SKM-1 treated with dmso at 0.1 percent for 144 hours (cell line): ENCODE measurements at regions not wholly inside any gene's neighbourhood (a gene's known extent, or its start where the extent isn't known, plus 50 kb on each side); places are given as distances from the start of the nearest gene placed in this dataset.

Source experiments
- DNase-seq: peaks from one replicate; lab custom pipeline; 2025; ENCODE audit not compliant: unreplicated experiment; lab: John Stamatoyannopoulos, UW

DNA sequence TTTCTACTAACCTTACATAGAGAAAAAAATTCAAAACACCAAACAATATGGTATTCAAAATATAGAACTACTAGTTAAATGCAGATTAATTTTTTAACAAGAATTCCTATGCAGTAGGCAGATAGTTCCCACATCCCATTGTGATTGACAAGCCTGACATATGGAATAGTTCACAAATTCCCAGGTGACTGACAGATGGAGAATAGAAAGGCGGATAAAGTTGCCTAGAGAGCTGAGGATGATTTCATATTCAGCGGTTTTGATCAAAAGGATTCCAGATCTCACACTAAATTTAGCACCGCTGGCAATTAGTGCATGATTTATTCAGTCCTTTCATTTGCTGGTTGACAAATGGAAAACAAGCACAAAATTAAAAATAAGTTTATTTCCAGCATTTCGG is 733.7 kb upstream of the POU3F3 start:
- DNase-seq = no peak

DNA sequence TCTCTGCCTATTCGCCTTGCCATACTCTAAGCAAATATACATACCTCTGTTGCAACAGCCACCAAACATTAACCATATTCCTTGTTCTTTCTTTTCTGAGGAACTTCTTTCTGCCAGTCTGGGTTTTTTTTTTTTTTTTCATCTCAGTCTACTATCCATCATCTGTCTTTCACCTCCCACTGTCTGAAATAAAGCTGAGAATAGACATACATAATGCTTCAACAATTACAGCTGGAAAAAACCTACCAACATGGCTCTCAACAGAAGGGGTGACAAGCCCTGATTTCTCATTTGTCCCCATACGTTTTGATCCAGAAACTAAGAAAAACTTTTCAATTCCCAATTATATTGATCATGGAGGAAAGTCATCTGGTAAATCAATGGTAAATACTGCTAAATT is 728.8 kb upstream of the POU3F3 start:
- DNase-seq = no peak

DNA sequence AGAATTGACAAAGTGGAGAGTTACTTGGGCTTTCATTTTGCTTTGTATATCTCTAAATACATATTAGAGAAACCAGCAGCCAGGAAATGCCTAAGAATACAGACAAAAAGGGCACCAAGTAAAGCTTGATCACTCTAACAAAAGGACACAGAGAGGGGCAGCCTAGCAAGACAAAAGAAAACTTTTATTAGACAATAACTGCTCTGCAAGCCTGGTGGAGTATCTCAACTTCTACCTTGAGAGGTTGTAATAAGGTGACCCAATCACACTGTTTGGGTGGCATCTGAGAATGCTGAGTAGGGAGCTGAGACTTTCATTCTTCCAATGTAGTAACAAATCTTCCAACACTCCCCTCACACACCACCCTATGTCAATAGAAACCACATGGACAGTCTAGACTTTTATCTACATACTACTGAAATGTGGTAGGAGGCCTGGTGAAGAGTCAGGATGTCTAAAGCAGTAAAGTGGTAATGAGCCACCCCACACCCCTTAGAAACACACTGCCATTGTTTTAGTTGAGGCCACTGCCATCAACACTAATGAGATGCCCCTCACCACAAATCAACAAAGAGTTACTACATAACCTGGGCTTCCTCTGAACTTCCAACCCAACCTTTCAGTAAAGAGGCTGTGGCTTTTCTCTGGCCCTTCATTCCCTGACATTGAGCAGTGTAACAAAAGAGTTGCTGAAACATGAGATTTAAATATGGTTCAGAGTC is 726.7 kb upstream of the POU3F3 start:
- no peak for DNase-seq

DNA sequence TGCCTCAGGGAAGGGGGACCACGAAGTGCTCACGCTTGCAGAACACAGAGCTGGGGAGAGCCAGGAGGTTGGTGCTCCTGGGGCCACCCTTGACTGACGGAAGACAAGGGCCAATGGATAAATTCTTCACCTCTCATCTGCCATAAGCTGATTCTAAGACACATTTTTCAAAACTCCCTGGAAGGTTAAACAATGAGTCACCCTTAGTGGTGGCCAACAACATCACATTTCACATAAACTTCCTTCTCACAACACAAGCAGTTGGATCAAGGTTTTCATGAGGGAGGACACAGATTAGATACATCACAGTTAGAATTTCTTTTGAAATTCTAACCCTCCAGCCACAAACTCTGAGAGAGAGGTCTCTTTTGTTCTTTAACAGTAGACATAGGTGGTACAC is 713.6 kb upstream of the POU3F3 start:
- no peak for DNase-seq

DNA sequence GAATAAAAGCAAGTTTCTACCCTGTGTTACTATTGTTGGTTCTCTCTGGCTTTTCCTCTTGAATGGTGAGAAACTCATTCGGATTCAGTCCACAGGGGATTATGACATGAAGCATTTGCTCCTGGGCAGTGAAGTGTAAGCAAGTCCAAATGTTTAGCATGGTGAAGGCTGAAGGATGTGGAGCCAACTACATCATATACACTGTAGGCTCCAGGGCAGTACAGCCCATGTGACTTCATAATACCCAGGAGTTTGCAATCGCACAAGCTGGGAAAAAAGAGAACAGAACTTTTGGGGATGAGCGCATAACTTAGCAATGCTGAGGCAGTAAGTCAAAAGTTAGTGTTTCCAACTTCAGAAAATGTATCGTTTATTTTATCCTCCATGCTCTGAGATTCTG is 695.7 kb upstream of the POU3F3 start:
- no peak for DNase-seq

DNA sequence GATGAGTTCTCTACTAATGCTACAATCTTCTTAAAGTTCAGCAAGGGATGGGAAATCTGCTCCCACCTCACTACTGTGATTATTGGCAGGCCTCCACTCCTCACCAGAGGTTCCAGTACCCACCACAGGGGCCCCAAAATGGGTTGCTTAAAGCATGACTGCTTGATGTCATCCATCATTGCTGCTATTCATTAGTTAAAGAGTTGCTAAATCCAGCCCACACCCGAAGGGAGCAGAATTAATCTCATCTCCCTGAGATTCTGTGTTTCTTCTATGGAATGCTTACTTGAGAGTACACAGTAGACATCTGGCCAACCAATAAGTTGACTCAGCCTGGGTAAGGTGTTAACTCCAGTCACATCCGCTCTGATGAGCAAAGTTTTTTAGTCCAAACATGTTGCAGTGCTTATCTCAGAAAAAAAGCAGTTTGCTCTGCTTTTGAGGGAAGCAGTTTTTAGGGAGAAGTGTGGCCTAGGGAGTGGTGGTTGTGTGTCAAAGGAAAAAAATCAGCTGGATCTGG is 690.2 kb upstream of the POU3F3 start:
- DNase-seq = no peak

DNA sequence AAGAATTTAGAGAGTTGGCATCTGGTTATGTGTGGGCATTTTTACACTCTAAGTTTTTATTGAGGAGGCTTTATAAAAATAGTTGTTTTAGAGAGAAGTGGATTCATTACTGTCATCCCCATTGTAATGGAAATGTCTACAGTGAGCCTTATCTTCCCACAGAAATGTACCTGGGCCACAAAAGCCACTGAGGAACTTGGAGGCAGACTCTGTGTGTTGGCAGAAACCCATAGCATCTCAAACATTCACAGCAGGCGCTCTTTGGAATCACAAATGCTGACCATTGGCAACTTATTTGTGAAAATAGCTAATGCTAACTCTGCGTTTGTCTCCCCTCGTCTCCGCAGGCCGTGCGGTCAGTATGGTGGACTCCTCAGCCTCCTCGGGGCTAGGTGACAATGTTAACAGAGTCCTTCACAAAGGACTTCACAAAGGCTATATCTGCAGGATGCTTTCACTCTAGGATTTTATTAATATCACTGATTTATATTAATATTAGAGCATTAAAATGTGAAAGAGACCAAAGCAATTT is 689.1 kb upstream of the POU3F3 start:
- DNase-seq = no peak

DNA sequence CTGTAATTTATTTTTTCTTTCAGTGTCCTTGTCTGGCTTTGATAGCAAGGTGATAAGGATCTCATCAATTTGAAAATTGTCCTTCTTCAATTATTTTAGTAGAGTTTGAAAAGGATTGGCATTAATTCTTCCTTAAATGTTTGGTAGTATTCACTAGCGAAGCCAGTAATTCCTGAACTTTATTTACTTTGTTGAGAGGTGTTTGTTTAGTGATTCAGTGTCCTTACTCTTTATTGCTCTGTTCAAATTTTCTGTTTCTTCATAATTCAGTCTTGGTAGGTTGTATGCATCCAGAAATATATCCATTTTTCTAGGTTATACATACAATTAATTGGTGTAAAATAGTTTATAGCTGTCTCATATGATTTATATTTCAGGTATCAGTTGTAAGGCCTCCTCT is 676.7 kb upstream of the POU3F3 start:
- no peak for DNase-seq

DNA sequence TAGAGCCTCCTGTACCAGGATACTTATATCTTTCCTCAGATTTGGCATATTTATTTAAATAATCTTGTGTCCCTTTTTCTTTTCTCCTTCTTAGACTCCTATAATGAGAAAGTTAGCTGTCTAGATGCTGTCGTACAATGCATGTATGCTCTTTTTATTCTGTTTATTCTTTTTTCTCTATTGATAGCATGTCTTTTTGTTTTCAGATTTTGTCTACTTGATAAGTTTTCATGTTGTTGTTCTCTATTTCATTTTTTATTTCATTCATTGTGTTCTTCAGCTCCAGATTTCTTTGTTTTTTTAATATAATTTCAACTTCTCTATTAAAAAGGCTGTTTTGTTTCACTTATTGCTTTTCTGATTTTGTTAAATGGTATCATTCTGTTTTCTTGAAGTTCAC is 674.3 kb upstream of the POU3F3 start:
- DNase-seq = no peak

DNA sequence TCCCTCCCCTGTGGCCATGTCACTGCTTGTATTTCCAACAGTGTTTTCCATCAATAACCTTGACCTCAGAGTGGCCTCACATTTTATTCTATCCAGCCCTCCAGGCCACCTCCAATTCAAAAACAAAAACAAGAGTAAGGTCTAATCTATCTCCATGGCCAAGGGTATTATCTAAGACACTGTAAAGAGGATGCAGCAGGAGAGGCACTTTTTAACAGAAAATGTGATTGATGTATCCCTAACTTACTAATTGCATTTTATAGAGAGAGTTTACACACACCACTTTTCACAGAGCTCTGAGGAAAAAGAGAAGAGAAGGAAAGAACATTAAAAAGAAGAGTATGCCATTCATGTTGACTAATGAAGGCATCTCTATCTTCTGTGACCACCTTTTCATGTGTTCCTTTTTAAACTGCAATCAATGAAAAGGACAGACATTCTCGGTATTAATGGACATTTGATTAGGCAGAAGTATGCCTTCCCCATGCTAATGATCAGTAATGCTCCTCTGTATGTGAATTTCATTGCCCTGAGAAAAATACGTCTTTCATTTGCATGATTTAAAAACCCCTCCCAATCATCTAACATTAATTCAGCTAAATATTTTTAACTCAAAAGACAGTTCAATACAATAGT is 653.3 kb upstream of the POU3F3 start:
- DNase-seq = no peak

DNA sequence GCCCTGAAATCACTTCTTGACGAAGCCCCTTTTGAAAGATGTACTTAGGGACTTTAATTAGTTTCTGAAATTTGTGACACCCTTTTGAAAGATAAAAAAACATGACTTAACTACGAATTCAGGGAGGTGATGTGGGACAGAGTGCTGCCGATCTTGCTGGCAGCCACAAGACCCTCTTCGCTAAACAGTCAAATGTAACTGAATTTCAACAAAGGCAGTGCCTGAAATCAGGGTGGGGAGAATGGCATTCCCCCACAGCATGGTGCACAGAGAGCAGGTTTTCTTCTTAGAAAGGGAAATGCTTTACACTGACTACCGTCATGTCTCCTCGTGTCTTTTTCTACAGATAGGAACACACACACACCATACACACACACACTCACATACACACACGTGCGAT is 640.2 kb upstream of the POU3F3 start:
- no peak for DNase-seq

DNA sequence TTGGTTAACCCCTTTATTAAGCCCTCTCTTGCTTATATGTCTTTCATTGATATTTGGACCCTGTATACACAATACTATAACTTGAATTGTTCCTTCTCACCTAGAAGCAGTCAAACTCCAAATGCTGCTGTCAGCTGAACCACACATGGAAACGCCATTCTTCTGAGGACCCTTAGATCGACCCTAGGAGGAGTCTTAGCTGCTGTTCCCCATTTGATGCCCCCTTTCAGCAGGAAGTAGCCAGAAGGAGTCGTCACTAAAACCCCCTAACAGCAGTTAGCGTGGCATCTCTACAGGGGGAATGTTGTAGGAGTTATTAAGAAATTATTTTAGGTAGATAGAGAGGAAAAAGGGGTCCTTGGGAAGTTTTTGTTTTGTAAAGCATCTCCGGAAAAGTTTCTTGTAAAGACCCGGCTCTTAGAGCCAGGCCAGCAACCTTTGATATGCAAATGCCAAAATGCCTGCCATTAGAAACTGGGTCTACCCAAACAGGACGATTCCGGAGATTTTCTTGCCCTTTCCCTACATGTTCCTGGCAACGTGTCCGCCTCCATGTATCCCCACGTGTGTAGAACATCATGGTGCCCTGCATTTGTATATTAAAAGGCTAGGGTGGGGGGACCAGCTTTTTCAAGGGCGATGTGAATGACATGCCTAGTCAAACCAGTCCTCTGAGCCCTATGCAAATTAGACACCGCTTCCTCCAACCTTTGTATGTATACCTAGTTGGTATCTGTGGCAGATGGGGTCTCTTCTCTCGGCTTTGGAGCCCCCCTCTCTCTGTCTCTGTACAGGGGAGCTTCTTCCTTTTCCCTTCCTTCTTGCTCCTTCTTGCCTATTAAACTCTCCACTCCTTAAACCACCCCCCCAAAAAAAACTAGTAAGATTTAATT is 638.4 kb upstream of the POU3F3 start:
- DNase-seq = no peak

DNA sequence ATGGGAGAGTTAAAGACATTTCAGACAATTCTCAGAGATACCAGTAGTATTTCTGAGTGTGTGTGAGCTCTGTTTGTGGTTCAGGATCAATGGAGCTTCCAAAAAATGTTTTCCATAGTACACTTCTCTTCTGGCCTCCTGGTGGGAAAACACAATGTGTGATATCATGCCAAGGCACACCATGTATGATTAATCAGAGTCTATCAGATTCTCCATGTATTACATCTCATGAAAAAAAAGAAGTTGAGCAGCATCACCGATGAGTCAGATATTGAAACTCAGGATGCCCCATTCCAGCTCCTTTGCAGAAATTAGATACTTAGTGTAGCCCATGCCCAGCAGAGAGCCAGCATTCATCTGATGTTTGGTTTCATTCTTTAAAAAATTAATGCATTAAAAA is 620.3 kb upstream of the POU3F3 start:
- DNase-seq = no peak

DNA sequence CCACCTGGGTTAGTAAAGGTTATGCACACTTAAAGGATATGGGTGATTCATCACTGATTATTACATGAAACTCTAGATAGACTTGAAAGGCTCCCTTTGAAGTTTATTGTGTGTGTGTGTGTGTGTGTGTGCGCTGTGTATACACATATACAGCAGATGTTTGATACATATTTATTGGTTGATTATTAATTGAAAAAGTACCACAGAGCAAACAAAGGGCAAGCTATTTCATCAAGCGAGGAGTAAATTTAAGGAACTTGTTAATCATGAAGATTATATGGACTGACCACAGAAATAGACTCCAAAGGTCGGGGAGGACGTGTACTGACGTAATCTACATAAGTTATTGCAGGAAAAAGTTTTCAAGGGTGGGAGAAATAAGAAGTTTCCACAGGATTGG is 617.4 kb upstream of the POU3F3 start:
- DNase-seq = no peak

DNA sequence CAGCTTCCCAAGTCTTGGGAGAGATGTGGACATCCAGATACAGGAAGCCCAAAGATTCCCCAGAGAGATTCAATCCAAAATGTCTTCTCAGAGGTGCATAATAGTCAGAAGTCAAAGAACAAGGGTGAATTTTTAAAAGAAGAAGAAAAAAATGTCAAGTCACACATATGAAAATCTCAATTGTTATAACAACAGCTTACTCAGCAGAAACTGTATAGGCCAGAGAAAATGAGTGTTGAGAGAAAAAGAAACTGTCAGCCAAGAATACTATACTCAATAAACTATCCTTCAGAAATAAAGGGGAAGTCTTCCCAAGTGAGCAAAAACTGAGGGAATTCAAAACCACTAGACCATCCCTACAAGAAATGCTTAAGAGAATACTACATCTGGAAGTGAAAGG is 612.9 kb upstream of the POU3F3 start:
- DNase-seq = no peak

DNA sequence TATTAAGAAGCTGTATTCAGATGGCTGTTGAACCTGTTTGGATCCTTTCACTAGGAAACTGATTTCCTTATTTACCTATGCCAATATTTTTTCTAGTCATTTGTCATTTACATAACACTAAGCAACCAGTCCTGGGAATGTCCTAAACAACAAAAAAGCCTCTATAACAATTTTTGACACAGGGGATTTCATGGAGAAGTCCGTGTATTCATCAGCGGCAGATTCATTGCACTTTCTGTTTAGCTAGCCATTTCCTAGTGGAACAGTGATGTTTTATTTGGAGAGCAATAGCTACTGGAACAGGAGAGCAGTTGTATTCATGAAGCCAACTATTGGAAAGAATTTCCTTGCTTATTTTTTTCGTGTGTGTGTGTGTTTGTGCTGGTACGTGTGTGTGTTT is 604.3 kb upstream of the POU3F3 start:
- no peak for DNase-seq

DNA sequence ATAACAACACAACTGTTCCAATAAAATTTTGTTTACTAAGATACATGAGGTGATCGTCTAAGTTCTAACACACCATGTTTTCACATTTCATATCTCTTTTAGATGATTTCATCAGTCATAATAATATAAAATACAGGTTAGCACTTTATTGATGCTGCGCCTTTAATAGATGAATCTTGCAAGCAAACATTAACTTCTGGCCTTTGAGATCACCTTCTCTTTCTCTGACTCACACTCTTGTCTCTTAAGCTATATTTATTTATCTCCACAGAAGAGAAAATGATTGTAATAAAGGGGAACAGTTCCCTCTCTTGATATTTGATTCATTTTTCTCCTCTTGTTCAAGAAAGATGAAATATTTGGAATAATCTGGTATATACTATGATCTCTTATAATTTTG is 603.3 kb upstream of the POU3F3 start:
- DNase-seq = no peak

DNA sequence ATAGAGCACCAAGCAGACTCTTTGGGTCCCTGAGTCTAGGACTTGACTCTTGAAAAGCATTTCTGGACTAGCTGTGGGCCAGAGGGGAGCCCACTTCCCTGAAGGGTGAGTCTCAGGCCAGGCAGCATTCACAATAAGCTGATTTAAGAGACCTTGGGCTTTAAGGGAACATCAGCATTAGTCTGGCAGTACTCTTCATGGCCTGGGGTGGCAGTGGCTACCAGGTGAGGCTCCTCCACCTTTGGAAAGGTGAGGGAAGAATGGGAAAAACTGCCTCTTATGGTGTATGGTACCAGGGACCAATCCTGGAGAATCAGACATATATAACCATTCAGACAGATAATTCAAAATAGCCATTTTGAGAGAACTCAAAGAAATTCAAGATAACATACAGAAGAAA is 599.9 kb upstream of the POU3F3 start:
- no peak for DNase-seq

DNA sequence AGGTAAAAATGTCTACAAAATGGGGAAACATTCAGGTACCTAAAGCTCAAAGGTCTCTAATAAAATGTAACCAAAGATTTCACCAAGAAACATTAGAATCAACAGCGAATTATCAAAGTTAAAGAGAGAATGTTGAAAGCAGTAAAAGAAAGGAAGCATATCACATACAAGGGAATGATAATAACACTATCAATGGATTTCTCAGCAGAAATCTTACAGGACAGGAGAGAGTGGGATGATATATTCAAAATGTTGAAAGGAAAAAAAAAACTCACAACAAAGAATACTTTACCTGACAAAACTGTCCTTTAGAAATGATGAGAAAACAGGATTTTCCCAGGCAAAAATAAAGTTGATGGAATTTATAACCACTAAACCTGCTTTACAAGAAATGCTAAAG is 591.2 kb upstream of the POU3F3 start:
- DNase-seq = no peak

DNA sequence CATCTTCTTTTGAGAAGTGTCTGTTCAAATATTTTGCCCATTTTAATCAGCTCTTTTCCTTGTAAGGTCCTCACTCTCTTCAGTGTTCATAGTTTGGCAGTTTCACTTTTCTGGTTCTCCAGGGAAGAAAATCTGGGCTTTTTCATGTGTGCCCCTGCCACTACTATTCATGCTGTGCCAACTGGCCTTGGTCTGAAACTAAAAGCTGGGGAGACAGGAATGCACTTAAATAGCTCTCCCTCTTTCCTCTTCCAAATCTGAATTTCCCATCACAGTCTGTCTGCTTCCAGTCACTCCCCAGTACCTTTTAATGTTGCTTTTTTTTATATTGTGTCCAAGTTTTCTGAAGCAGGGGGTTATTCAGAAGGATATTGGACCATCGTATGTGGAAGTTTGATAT is 574.3 kb upstream of the POU3F3 start:
- DNase-seq = no peak

DNA sequence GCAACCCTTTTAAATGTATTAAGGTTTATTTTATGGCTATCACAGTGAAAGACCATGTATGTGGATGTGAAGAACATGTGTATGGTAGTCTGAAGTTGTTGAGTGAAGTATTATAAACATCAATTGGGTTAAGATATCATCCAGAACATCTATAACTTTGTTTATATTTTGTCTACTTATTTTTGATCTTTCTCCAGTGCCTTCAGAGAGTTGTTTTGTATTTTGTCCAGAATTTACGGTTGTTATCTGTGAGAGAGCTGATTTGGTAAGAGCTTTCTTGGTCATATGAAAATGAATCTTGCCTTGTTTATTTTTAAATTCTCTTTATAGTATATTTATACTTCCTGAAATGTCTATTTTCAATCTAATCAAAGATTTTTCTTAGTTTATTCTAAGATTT is 573.7 kb upstream of the POU3F3 start:
- DNase-seq = no peak

DNA sequence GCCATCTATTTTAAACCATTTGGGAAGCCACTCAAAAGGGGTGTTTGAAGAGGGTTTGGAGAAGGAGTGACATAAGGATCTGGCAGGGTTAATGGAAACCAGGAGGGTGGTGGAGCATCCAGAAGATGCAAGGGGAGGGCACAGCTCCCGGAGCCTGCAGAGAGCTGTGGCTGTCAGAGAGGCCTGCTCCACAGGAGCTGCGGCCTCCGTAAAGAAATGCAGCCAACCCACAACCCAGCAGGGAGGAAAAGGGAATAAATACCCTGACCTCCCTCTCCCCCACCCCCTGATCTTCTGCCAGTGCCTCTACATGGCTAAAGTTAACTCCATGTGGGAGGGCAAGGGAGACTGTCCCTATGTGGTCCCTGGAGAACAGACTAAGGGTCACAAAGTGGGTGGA is 567.1 kb upstream of the POU3F3 start:
- no peak for DNase-seq
